ENCODE measurements at regions not wholly inside any gene's neighbourhood (a gene's known extent, or its start where the extent isn't known, plus 50 kb on each side); places are given as distances from the start of the nearest gene placed in this dataset.

- TF ChIP-seq TAF15 (IDR thresholded peaks at IDR 0.05; ENCODE audit: low read depth, low read length, poor library complexity, severe bottlenecking) = no peak
- TF ChIP-seq CEBPZ (IDR thresholded peaks at IDR 0.05; ENCODE audit: low read length) = no peak
- TF ChIP-seq REST (IDR thresholded peaks at IDR 0.05; ENCODE audit: borderline replicate concordance in 1 of 2, low read depth in 1 of 2, low read length in 2 of 2) = no peak
- TF ChIP-seq ZNF672 (CRISPR knock-in tag; IDR thresholded peaks at IDR 0.05) = no peak
- TF ChIP-seq ELF4 (CRISPR knock-in tag; IDR thresholded peaks at IDR 0.05; ENCODE audit: borderline replicate concordance) = no peak
- TF ChIP-seq CTCF (CRISPR knock-in tag; IDR thresholded peaks at IDR 0.05) = no peak
- TF ChIP-seq ZNF567 (CRISPR knock-in tag; IDR thresholded peaks at IDR 0.05; ENCODE audit: borderline replicate concordance) = no peak
- TF ChIP-seq ETV5 (CRISPR knock-in tag; IDR thresholded peaks at IDR 0.05; ENCODE audit: borderline replicate concordance) = no peak
- TF ChIP-seq GATAD2A (CRISPR knock-in tag; IDR thresholded peaks at IDR 0.05) = no peak
- TF ChIP-seq, protein P1, sequence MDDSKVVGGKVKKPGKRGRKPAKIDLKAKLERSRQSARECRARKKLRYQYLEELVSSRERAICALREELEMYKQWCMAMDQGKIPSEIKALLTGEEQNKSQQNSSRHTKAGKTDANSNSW (CRISPR knock-in tag; IDR thresholded peaks at IDR 0.05; ENCODE audit: borderline replicate concordance) = no peak
- TF ChIP-seq, protein P2, sequence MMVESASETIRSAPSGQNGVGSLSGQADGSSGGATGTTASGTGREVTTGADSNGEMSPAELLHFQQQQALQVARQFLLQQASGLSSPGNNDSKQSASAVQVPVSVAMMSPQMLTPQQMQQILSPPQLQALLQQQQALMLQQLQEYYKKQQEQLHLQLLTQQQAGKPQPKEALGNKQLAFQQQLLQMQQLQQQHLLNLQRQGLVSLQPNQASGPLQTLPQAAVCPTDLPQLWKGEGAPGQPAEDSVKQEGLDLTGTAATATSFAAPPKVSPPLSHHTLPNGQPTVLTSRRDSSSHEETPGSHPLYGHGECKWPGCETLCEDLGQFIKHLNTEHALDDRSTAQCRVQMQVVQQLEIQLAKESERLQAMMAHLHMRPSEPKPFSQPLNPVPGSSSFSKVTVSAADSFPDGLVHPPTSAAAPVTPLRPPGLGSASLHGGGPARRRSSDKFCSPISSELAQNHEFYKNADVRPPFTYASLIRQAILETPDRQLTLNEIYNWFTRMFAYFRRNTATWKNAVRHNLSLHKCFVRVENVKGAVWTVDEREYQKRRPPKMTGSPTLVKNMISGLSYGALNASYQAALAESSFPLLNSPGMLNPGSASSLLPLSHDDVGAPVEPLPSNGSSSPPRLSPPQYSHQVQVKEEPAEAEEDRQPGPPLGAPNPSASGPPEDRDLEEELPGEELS (CRISPR knock-in tag; IDR thresholded peaks at IDR 0.05) = no peak
- no peak for TF ChIP-seq BRCA1 (CRISPR knock-in tag; IDR thresholded peaks at IDR 0.05)
- no peak for TF ChIP-seq JUND (CRISPR knock-in tag; IDR thresholded peaks at IDR 0.05)
- TF ChIP-seq HIVEP1 (CRISPR knock-in tag; IDR thresholded peaks at IDR 0.05) = no peak
Measured at GRCh38 chr5:164058621-164059020, 553.2 kb downstream of the MAT2B start.
